ENCODE measurements at regions not wholly inside any gene's neighbourhood (a gene's known extent, or its start where the extent isn't known, plus 50 kb on each side); places are given as distances from the start of the nearest gene placed in this dataset.
"Not testable (repeated sequence)": the region's sequence is repeated elsewhere in the genome, so short reads cannot be mapped to it uniquely, and the experiment has no call there.

- DNase-seq = no peak
These were observed 98.4 kb upstream of the TBX5 start for GRCh38 chr12:114504311-114504710.

GRCh38 chr12:114501474-114501807 is 95.5 kb upstream of the TBX5 start:
- DNase-seq = no peak

- no peak for DNase-seq
These were observed 95.0 kb upstream of the TBX5 start for GRCh38 chr12:114500775-114501473.

- DNase-seq = no peak
These were observed 94.2 kb upstream of the TBX5 start for GRCh38 chr12:114500131-114500530.

- no peak for DNase-seq
These were observed 93.4 kb upstream of the TBX5 start for GRCh38 chr12:114499338-114499737.

- no peak for DNase-seq
These were observed 86.0 kb upstream of the TBX5 start for GRCh38 chr12:114491916-114492315.

- DNase-seq = not testable (repeated sequence)
These were observed 79.0 kb upstream of the TBX5 start for GRCh38 chr12:114484822-114485459.

GRCh38 chr12:114483996-114484395 is 78.1 kb upstream of the TBX5 start:
- DNase-seq = no peak

GRCh38 chr12:114481200-114481535 is 75.2 kb upstream of the TBX5 start:
- DNase-seq = peak in 1 of 58 donors; percentile 0

GRCh38 chr12:114480337-114481199 is 74.6 kb upstream of the TBX5 start:
- no peak for DNase-seq

- DNase-seq = no peak
These were observed 73.9 kb upstream of the TBX5 start for GRCh38 chr12:114479831-114480230.

GRCh38 chr12:114478865-114479264 is 72.9 kb upstream of the TBX5 start:
- no peak for DNase-seq

- DNase-seq = no peak
These were observed 72.0 kb upstream of the TBX5 start for GRCh38 chr12:114477989-114478395.

- DNase-seq = peak in 1 of 58 donors; percentile 0
These were observed 70.2 kb upstream of the TBX5 start for GRCh38 chr12:114476159-114476558.

- no peak for DNase-seq
These were observed 67.8 kb upstream of the TBX5 start for GRCh38 chr12:114473717-114474116.

- no peak for DNase-seq
These were observed 67.1 kb upstream of the TBX5 start for GRCh38 chr12:114473018-114473417.

GRCh38 chr12:114457620-114458019 is 51.7 kb upstream of the TBX5 start:
- DNase-seq = no peak
